Testis (tissue), 2 donors: ENCODE measurements at regions not wholly inside any gene's neighbourhood (a gene's known extent, or its start where the extent isn't known, plus 50 kb on each side); places are given as distances from the start of the nearest gene placed in this dataset.

Experiments
- DNase-seq: peaks from one replicate; pipeline ENCODE4 v3.0.0-alpha.2; 2019
- H3K27ac ChIP-seq, 2 donors: fragments of 200-600 bp; sonication (generic); one replicate each; pipeline ENCODE4 v1.5.1; 2019
- H3K27me3 ChIP-seq: fragments of 200-600 bp; sonication (generic); one replicate; pipeline ENCODE4 v1.5.1; 2019
- H3K36me3 ChIP-seq: fragments of 200-600 bp; sonication (generic); one replicate; pipeline ENCODE4 v1.5.1; 2017; ENCODE audit warnings: low read depth; ENCODE audit errors: missing control alignments
- H3K4me1 ChIP-seq: fragments of 200-600 bp; sonication (generic); one replicate; pipeline ENCODE4 v1.5.1; 2019
- H3K4me3 ChIP-seq, 2 donors: fragments of 200-600 bp; sonication (generic); one replicate each; pipeline ENCODE4 v1.5.1; 2017 to 2019
- H3K9me3 ChIP-seq: fragments of 200-600 bp; sonication (generic); one replicate; pipeline ENCODE4 v1.5.1; 2017
- CTCF ChIP-seq, 3 experiments: fragments of 450-650 bp in 2 of 3; fragments of 200-600 bp in 1 of 3; sonication (generic) in 1 of 3; IDR thresholded peaks; one replicate each; pipeline ENCODE4 v1.5.1; 2016 to 2019; ENCODE audit warnings: antibody characterized with exemption in 3 of 3, mild to moderate bottlenecking in 2 of 3, moderate library complexity in 1 of 3
- POLR2A ChIP-seq: fragments of 450-650 bp; IDR thresholded peaks from one replicate; pipeline ENCODE4 v1.6.1; 2017; ENCODE audit warnings: antibody characterized with exemption, mild to moderate bottlenecking, moderate library complexity
- WGBS, 2 donors: methylation state at CpG; one replicate each; pipeline ENCODE4 v1.1.5; 2018; 5-methylcytosine and 5-hydroxymethylcytosine counted together
- intact Hi-C: fragments of 100-400 bp; cut with DNase I; formaldehyde crosslinking; loops from one replicate; pipeline ENCODE4 v1.15.1; 2023; ENCODE audit warnings: low total_unique reads

- Histone ChIP-seq H3K4me1 (no peaks in the 10 kb centered on the region), H3K27me3 (no peaks in the 10 kb centered on the region), H3K4me3 (no peak overlapping the region), H3K9me3 (no peaks in the 10 kb centered on the region), H3K27ac (no peak overlapping the region), H3K36me3 (no peaks in the 10 kb centered on the region)
- WGBS, 2 donors, result 67 to 78% methylated on average over 1 of the region's 1 CpG
- DNase-seq, result no peak
- intact Hi-C loops, result no loop called here
- TF ChIP-seq POLR2A (no peak), CTCF (IDR thresholded peaks at IDR 0.05) (no peak)
These were observed 957.1 kb downstream of the SORCS3 start for GRCh38 chr10:105598207-105598606.

DNA sequence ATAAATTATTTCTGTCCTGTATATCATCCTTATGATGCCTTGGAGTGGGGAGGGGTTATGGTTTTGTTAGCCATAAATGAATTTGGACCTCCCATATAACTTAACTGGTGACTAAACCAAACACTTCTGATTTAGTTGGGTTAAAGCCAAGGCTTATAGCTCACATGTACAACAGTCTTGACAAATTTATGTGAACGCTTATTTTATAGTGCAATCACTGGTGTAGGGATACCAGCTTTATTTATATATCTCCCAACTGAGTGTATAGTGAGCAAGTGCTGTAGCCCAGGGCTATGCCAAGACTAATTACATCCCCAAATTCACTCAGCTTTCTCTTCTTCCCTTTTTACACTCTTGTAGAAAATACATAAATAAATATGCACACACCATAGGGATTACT, 956.2 kb downstream of the SORCS3 start:
- Histone ChIP-seq H3K4me1 (no peaks in the 10 kb centered on the region), H3K27me3 (no peaks in the 10 kb centered on the region), H3K4me3 (no peak overlapping the region), H3K27ac (no peak overlapping the region), H3K9me3 (no peaks in the 10 kb centered on the region), H3K36me3 (no peaks in the 10 kb centered on the region)
- WGBS, 2 donors, result 71 to 76% methylated on average over 1 of the region's 1 CpG
- TF ChIP-seq CTCF (IDR thresholded peaks at IDR 0.05) (no peak), POLR2A (no peak)
- intact Hi-C loops, result no loop called here
- DNase-seq, result no peak

- no peaks in the 10 kb centered on the region for H3K27me3 ChIP-seq
- DNase-seq, result no peak
- H3K36me3 ChIP-seq, result no peaks in the 10 kb centered on the region
- TF ChIP-seq POLR2A (no peak), CTCF (IDR thresholded peaks at IDR 0.05) (no peak)
- H3K4me1 ChIP-seq, result no peaks in the 10 kb centered on the region
- 71 to 72% methylated on average over 3 of the region's 3 CpGs for WGBS, 2 donors
- intact Hi-C loops, result no loop called here
- H3K9me3 ChIP-seq, result no peaks in the 10 kb centered on the region
- H3K27ac ChIP-seq, result no peak overlapping the region
- no peak overlapping the region for H3K4me3 ChIP-seq
These were observed 955.7 kb downstream of the SORCS3 start for GRCh38 chr10:105596749-105597148.

GRCh38 chr10:105594296-105594695, 953.2 kb downstream of the SORCS3 start:
- no peaks in the 10 kb centered on the region for H3K4me1 ChIP-seq
- no peak for TF ChIP-seq POLR2A
- TF ChIP-seq CTCF (IDR thresholded peaks at IDR 0.05), result no peak
- WGBS, 2 donors, result 80 to 88% methylated on average over 2 of the region's 2 CpGs
- H3K36me3 ChIP-seq, result no peaks in the 10 kb centered on the region
- H3K9me3 ChIP-seq, result no peaks in the 10 kb centered on the region
- no peak for DNase-seq
- H3K27ac ChIP-seq, result no peak overlapping the region
- H3K27me3 ChIP-seq, result no peaks in the 10 kb centered on the region
- intact Hi-C loops, result no loop called here
- H3K4me3 ChIP-seq, result no peak overlapping the region

GRCh38 chr10:105592468-105592867, 951.4 kb downstream of the SORCS3 start:
- Histone ChIP-seq H3K9me3 (no peaks in the 10 kb centered on the region), H3K4me3 (no peak overlapping the region), H3K27me3 (no peaks in the 10 kb centered on the region), H3K4me1 (no peaks in the 10 kb centered on the region), H3K36me3 (no peaks in the 10 kb centered on the region), H3K27ac (no peak overlapping the region)
- intact Hi-C loops, result no loop called here
- TF ChIP-seq POLR2A, result no peak
- TF ChIP-seq CTCF (IDR thresholded peaks at IDR 0.05), result no peak
- 72 to 78% methylated on average over 1 of the region's 1 CpG for WGBS, 2 donors
- DNase-seq, result no peak
